SK-N-SH treated with all-trans-retinoic acid at 6 μM for 48 hours (cell line): ENCODE measurements at regions not wholly inside any gene's neighbourhood (a gene's known extent, or its start where the extent isn't known, plus 50 kb on each side); places are given as distances from the start of the nearest gene placed in this dataset.
A peak's percentile ranks its signal among the peaks of the same experiment; 100 is the strongest.

Experiments used
- ATAC-seq: fragments of 200-7000 bp; cut with Tn5 transposase; 3 replicates; pipeline ENCODE4 v1.9.1; 2020; ENCODE audit warnings: mild to moderate bottlenecking, moderate library complexity
- BACH2 ChIP-seq: fragments of 250-450 bp; sonication (Bioruptor Pico); IDR thresholded peaks from 2 replicates; pipeline ENCODE4 v1.9.0; 2021; ENCODE audit warnings: mild to moderate bottlenecking, borderline replicate concordance
- CSDC2 ChIP-seq: fragments of 250-450 bp; sonication (Bioruptor Pico); IDR thresholded peaks from 2 replicates; pipeline ENCODE4 v1.5.0; 2020; ENCODE audit warnings: mild to moderate bottlenecking, moderate library complexity
- ESRRG ChIP-seq: fragments of 250-450 bp; sonication (Bioruptor Pico); IDR thresholded peaks from 2 replicates; pipeline ENCODE4 v1.6.1; 2021; ENCODE audit warnings: mild to moderate bottlenecking
- GLIS3 ChIP-seq: fragments of 250-450 bp; sonication (Bioruptor Pico); IDR thresholded peaks from 2 replicates; pipeline ENCODE4 v1.5.0; 2020; ENCODE audit warnings: mild to moderate bottlenecking, moderate library complexity
- ISL1 ChIP-seq: fragments of 250-450 bp; sonication (Bioruptor Pico); IDR thresholded peaks from 2 replicates; pipeline ENCODE4 v2.1.2; 2022; ENCODE audit warnings: mild to moderate bottlenecking, moderate library complexity
- OSR1 ChIP-seq: fragments of 250-450 bp; sonication (Bioruptor Pico); IDR thresholded peaks from 2 replicates; pipeline ENCODE4 v1.8.0; 2022; ENCODE audit warnings: moderate library complexity, mild to moderate bottlenecking, inconsistent platforms
- RARB ChIP-seq: fragments of 250-450 bp; sonication (Bioruptor Pico); IDR thresholded peaks from 2 replicates; pipeline ENCODE4 v1.8.0; 2021; ENCODE audit warnings: mild to moderate bottlenecking, moderate library complexity
- SNAI2 ChIP-seq: fragments of 250-450 bp; sonication (Bioruptor Pico); IDR thresholded peaks from 2 replicates; pipeline ENCODE4 v1.5.0; 2020; ENCODE audit warnings: mild to moderate bottlenecking, moderate library complexity
- TCF4 ChIP-seq: fragments of 250-450 bp; sonication (Bioruptor Pico); IDR thresholded peaks from 2 replicates; pipeline ENCODE4 v1.8.0; 2021; ENCODE audit warnings: mild to moderate bottlenecking, moderate library complexity, borderline replicate concordance
- ZC3H10 ChIP-seq: fragments of 250-450 bp; sonication (Bioruptor Pico); IDR thresholded peaks from 2 replicates; pipeline ENCODE4 v1.5.1; 2021; ENCODE audit warnings: mild to moderate bottlenecking, moderate library complexity
- ZFP3 ChIP-seq: fragments of 250-450 bp; sonication (Bioruptor Pico); IDR thresholded peaks from 2 replicates; pipeline ENCODE4 v1.5.0; 2020; ENCODE audit warnings: mild to moderate bottlenecking, moderate library complexity
- ZFP30 ChIP-seq: fragments of 450-650 bp; formaldehyde crosslinking; IDR thresholded peaks from 2 replicates; pipeline ENCODE4 v1.5.0; 2022; ENCODE audit warnings: mild to moderate bottlenecking, moderate library complexity
- ZNF565 ChIP-seq: fragments of 450-650 bp; formaldehyde crosslinking; conservative IDR thresholded peaks from 2 replicates; pipeline ENCODE4 v1.5.0; 2020; ENCODE audit warnings: low read depth, mild to moderate bottlenecking, moderate library complexity
- ZNF70 ChIP-seq: fragments of 450-650 bp; formaldehyde crosslinking; IDR thresholded peaks from 2 replicates; pipeline ENCODE4 v1.5.0; 2020; ENCODE audit warnings: mild to moderate bottlenecking, moderate library complexity
- TF ChIP-seq, protein P1 (sequence below): fragments of 250-450 bp; sonication (Bioruptor Pico); IDR thresholded peaks from 2 replicates; pipeline ENCODE4 v1.5.1; 2021; ENCODE audit warnings: mild to moderate bottlenecking, moderate library complexity
- TF ChIP-seq, protein P2 (sequence below): fragments of 250-450 bp; sonication (Bioruptor Pico); IDR thresholded peaks from 2 replicates; pipeline ENCODE4 v1.8.0; 2020; ENCODE audit warnings: mild to moderate bottlenecking, moderate library complexity, borderline replicate concordance
- TF ChIP-seq, protein P3 (sequence below): fragments of 250-450 bp; sonication (Bioruptor Pico); IDR thresholded peaks from 2 replicates; pipeline ENCODE4 v1.5.1; 2020; ENCODE audit warnings: low read depth, mild to moderate bottlenecking, moderate library complexity
- TF ChIP-seq, protein P4 (sequence below): fragments of 250-450 bp; sonication (Bioruptor Pico); IDR thresholded peaks from 2 replicates; pipeline ENCODE4 v1.8.0; 2021; ENCODE audit warnings: low read depth, mild to moderate bottlenecking, moderate library complexity, borderline replicate concordance

DNA sequence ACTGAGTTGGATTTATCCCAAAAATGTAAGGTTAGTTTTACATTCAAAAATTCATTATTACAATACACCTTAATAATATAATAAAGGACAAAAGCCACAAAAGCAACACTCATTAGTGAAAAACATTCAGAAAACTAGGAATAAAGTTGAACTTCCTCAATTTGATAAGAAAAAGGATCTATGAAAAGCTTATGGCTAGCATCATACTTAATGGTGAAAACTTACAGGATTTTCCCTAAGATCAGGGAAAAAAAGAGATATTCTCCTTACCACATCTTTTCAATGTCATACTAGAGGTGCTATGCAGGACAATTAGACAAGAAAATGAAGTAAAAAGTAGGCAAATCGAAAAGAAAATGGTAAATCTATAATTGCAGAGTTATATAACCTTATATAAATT is 279.9 kb downstream of the CGGBP1 start:
- TF ChIP-seq, protein P1, sequence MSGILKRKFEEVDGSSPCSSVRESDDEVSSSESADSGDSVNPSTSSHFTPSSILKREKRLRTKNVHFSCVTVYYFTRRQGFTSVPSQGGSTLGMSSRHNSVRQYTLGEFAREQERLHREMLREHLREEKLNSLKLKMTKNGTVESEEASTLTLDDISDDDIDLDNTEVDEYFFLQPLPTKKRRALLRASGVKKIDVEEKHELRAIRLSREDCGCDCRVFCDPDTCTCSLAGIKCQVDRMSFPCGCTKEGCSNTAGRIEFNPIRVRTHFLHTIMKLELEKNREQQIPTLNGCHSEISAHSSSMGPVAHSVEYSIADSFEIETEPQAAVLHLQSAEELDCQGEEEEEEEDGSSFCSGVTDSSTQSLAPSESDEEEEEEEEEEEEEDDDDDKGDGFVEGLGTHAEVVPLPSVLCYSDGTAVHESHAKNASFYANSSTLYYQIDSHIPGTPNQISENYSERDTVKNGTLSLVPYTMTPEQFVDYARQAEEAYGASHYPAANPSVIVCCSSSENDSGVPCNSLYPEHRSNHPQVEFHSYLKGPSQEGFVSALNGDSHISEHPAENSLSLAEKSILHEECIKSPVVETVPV (CRISPR knock-in tag): no peak
- no peak for TF ChIP-seq ESRRG (CRISPR knock-in tag)
- ATAC-seq: no peak

DNA sequence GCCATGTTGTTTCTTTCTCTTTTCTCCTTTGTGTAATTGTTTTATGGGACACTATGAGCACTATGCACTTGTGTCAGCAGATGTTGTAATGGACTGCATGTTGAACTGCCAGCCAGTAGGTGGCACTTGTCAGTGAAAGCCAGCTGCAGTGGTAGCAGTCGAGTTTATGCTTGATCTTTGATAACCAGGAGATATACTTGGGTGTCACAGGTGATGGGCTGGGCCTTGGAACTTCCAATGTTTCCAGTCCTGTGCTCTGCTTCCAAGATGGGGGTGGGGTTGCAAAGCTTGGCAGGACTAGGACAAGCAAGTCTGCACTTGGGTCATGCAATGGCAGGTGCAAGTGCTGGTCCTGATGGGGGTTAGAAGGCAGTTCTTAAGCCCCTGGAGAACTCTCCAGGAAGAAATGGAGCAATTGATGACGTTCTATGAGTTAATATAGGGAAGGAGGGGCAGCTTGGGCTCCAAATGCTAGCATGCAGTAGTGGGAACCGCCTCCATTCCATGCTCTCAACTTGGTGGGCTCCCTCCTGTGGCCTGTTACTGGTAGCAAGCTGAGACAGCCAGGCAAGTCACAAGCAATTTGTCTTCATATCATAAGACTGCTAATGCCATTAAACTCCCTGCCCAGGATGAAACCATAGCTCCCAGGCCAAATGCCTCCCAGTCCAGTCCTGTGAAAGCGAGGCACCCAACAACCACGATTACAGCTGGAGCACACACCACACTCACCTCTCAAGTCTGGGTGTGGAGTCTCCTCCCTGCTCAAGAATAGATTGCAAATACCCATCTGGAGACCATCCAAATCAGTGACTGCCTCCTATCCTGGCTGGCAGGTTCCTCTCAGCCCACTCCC is 287.2 kb downstream of the CGGBP1 start:
- TF ChIP-seq, protein P1 (CRISPR knock-in tag): no peak
- TF ChIP-seq ZFP30 (CRISPR knock-in tag) (no peak), RARB (CRISPR knock-in tag) (no peak), CSDC2 (CRISPR knock-in tag) (no peak), SNAI2 (CRISPR knock-in tag) (no peak)
- TF ChIP-seq, protein P2, sequence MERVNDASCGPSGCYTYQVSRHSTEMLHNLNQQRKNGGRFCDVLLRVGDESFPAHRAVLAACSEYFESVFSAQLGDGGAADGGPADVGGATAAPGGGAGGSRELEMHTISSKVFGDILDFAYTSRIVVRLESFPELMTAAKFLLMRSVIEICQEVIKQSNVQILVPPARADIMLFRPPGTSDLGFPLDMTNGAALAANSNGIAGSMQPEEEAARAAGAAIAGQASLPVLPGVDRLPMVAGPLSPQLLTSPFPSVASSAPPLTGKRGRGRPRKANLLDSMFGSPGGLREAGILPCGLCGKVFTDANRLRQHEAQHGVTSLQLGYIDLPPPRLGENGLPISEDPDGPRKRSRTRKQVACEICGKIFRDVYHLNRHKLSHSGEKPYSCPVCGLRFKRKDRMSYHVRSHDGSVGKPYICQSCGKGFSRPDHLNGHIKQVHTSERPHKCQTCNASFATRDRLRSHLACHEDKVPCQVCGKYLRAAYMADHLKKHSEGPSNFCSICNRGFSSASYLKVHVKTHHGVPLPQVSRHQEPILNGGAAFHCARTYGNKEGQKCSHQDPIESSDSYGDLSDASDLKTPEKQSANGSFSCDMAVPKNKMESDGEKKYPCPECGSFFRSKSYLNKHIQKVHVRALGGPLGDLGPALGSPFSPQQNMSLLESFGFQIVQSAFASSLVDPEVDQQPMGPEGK (CRISPR knock-in tag): no peak
- ATAC-seq: peak; percentile 94

DNA sequence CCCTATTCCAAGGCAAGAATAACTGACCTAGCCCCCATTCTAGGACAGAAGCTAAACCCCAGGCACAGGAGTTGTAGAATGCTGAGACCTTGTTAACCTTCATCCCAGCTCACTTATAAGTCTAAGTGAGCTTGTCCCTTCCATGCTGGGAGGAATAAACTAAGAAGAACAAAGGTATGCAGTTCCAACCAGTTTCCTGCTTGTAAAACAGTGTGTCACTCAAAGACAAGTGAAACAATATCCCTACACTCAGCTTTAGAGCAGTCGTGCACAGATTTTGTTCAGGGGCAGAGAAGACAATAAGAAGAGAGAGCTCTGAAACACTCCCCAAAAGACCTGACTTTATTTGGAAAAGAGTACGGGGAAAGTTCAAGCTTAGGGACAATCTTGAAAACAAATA is 292.1 kb downstream of the CGGBP1 start:
- ATAC-seq: no peak
- TF ChIP-seq, protein P1 (CRISPR knock-in tag): no peak
- TF ChIP-seq, protein P2 (CRISPR knock-in tag): no peak
- TF ChIP-seq CSDC2 (CRISPR knock-in tag) (no peak), SNAI2 (CRISPR knock-in tag) (no peak), TCF4 (CRISPR knock-in tag) (no peak), ZNF565 (no peak), ZC3H10 (CRISPR knock-in tag) (no peak), OSR1 (CRISPR knock-in tag) (no peak), ZFP3 (CRISPR knock-in tag) (no peak), ZNF70 (CRISPR knock-in tag) (no peak), BACH2 (no peak), ZFP30 (CRISPR knock-in tag) (no peak), ISL1 (CRISPR knock-in tag) (no peak), GLIS3 (no peak)
- TF ChIP-seq, protein P3, sequence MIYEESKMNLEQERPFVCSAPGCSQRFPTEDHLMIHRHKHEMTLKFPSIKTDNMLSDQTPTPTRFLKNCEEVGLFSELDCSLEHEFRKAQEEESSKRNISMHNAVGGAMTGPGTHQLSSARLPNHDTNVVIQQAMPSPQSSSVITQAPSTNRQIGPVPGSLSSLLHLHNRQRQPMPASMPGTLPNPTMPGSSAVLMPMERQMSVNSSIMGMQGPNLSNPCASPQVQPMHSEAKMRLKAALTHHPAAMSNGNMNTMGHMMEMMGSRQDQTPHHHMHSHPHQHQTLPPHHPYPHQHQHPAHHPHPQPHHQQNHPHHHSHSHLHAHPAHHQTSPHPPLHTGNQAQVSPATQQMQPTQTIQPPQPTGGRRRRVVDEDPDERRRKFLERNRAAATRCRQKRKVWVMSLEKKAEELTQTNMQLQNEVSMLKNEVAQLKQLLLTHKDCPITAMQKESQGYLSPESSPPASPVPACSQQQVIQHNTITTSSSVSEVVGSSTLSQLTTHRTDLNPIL (CRISPR knock-in tag): no peak
- TF ChIP-seq, protein P4, sequence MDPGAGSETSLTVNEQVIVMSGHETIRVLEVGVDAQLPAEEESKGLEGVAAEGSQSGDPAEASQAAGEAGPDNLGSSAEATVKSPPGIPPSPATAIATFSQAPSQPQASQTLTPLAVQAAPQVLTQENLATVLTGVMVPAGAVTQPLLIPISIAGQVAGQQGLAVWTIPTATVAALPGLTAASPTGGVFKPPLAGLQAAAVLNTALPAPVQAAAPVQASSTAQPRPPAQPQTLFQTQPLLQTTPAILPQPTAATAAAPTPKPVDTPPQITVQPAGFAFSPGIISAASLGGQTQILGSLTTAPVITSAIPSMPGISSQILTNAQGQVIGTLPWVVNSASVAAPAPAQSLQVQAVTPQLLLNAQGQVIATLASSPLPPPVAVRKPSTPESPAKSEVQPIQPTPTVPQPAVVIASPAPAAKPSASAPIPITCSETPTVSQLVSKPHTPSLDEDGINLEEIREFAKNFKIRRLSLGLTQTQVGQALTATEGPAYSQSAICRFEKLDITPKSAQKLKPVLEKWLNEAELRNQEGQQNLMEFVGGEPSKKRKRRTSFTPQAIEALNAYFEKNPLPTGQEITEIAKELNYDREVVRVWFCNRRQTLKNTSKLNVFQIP (CRISPR knock-in tag): no peak
